ENCODE measurements at regions not wholly inside any gene's neighbourhood (a gene's known extent, or its start where the extent isn't known, plus 50 kb on each side); places are given as distances from the start of the nearest gene placed in this dataset.

DNA sequence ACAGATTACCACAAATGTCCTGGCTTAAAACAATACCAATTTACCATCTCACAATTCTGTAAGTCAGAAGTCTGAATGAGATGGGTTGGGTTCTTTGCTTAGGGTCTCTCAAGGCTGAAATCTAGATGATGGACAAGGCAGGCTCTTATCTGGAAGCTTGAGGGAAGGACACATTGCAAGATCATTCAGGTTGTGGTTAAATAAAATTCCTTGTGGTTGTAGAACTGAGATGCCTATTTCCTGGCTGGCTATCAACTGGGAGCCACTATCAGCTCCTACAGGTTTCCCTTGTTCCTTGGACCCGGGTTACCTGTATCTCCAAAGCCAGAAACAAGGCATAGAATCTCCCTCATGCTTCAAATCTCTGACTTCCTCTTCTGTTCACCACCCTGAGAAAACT lies 148.4 kb downstream of the MDFIC start:
- DNase-seq, result no peak

Measured in right kidney (tissue), 1 donor.